T-cell (primary cell): ENCODE measurements at regions not wholly inside any gene's neighbourhood (a gene's known extent, or its start where the extent isn't known, plus 50 kb on each side); places are given as distances from the start of the nearest gene placed in this dataset.

Experiments
- ATAC-seq, 4 experiments: fragments of 200-7000 bp in 3 of 4; fragments of 150-1000 bp in 1 of 4; cut with Tn5 transposase; replicated peaks in 1 of 4; 1 replicate in 3 of 4; 2 replicates in 1 of 4; pipeline ENCODE4 v1.10.0; 2021; ENCODE audit warnings: moderate library complexity in 3 of 4, mild to moderate bottlenecking in 2 of 4, moderate number of reproducible peaks in 1 of 4
- CTCF ChIA-PET, 2 donors: fragments of 300-600 bp; sonication (Branson Sonifier 250); formaldehyde crosslinking; loops; one replicate each; lab custom pipeline; 2022; ENCODE audit warnings: antibody characterized with exemption in 2 of 2; lab: Charles Lee
- POLR2A ChIA-PET, 2 donors: fragments of 300-600 bp; sonication (Branson Sonifier 250); formaldehyde crosslinking; loops; one replicate each; lab custom pipeline; 2022; ENCODE audit warnings: antibody characterized with exemption in 2 of 2; lab: Charles Lee
- DNase-seq, 35 experiments: peaks; one replicate each; pipeline versions ENCODE4 v3.0.0 to v3.0.0-alpha.2; 2013 to 2023
- H3K27ac ChIP-seq: one replicate; pipeline ENCODE4 v1.5.1; 2013; ENCODE audit warnings: low read length
- H3K27me3 ChIP-seq, 2 experiments: replicated peaks in 1 of 2; 1 replicate in 1 of 2; 2 replicates in 1 of 2; pipeline versions ENCODE4 v1.6.1 to v1.7.0; 2013; ENCODE audit warnings: low read length in 1 of 2, mixed read lengths in 1 of 2; ENCODE audit not compliant: control insufficient read depth in 2 of 2, insufficient read depth in 2 of 2; ENCODE audit errors: extremely low read depth in 1 of 2
- H3K36me3 ChIP-seq, 2 donors: 1 replicate in 1 of 2; 2 replicates in 1 of 2; pipeline versions ENCODE4 v1.6.1 to v1.7.0; 2013; ENCODE audit warnings: low read length in 1 of 2; ENCODE audit not compliant: control insufficient read depth in 2 of 2, insufficient read depth in 1 of 2; ENCODE audit errors: extremely low read depth in 1 of 2
- H3K4me1 ChIP-seq, 2 experiments: 1 replicate in 1 of 2; 2 replicates in 1 of 2; pipeline versions ENCODE4 v1.6.1 to v1.7.0; 2013; ENCODE audit warnings: low read length in 2 of 2, mixed read lengths in 1 of 2; ENCODE audit not compliant: insufficient read depth in 2 of 2, control insufficient read depth in 1 of 2; ENCODE audit errors: extremely low read depth in 1 of 2
- H3K4me3 ChIP-seq, 2 donors: 1 replicate in 1 of 2; 2 replicates in 1 of 2; pipeline versions ENCODE4 v1.5.1 to v1.7.0; 2013; ENCODE audit warnings: mild to moderate bottlenecking in 2 of 2, low read length in 1 of 2, moderate library complexity in 1 of 2; ENCODE audit not compliant: control insufficient read depth in 1 of 2; ENCODE audit errors: extremely low read depth in 1 of 2
- H3K9me3 ChIP-seq: 2 replicates; pipeline ENCODE4 v1.7.0; 2013
- H3K27ac Mint-ChIP-seq, 2 donors: one replicate each; pipeline ENCODE4 v1.8.0; 2020 to 2021; ENCODE audit warnings: mild to moderate bottlenecking in 2 of 2, mixed read lengths in 2 of 2
- H3K27me3 Mint-ChIP-seq, 2 donors: one replicate each; pipeline ENCODE4 v1.8.0; 2021 to 2022; ENCODE audit warnings: mixed read lengths in 2 of 2
- H3K36me3 Mint-ChIP-seq: one replicate; pipeline ENCODE4 v1.8.0; 2021; ENCODE audit warnings: mixed read lengths
- H3K4me1 Mint-ChIP-seq, 3 donors: one replicate each; pipeline ENCODE4 v1.8.0; 2020 to 2022; ENCODE audit warnings: mixed read lengths in 3 of 3, mild to moderate bottlenecking in 1 of 3
- H3K4me3 Mint-ChIP-seq, 3 donors: one replicate each; pipeline ENCODE4 v1.8.0; 2020 to 2022; ENCODE audit warnings: mild to moderate bottlenecking in 3 of 3, mixed read lengths in 3 of 3, moderate library complexity in 3 of 3
- H3K9me3 Mint-ChIP-seq, 3 donors: one replicate each; pipeline ENCODE4 v1.8.0; 2020 to 2022; ENCODE audit warnings: mixed read lengths in 3 of 3
- WGBS: methylation state at CpG from one replicate; pipeline ENCODE4 v1.1.5; 2013; ENCODE audit warnings: missing lambda C conversion rate; ENCODE audit not compliant: insufficient coverage; 5-methylcytosine and 5-hydroxymethylcytosine counted together

GRCh38 chr1:204018460-204018859 is 54.5 kb upstream of the SOX13 start:
- POLR2A ChIA-PET = no interaction called here
- Mint-ChIP-seq H3K9me3 (peaks cover 0 to 5% (median 0%) of the 10 kb centered on the region in 3 donors), H3K27ac (no peak overlapping the region), H3K36me3 (no peaks in the 10 kb centered on the region), H3K4me3 (no peak overlapping the region), H3K4me1 (no peaks in the 10 kb centered on the region), H3K27me3 (peaks cover under 1 to 2% of the 10 kb centered on the region in 2 donors)
- H3K4me3 ChIP-seq = no peak overlapping the region
- 100% methylated on average over 1 of the region's 2 CpGs for WGBS
- peaks cover 0 to 1% of the 10 kb centered on the region in 2 experiments for H3K27me3 ChIP-seq
- CTCF ChIA-PET = no interaction called here
- H3K36me3 ChIP-seq = no peaks in the 10 kb centered on the region
- no peak for ATAC-seq
- DNase-seq = no peak
- H3K9me3 ChIP-seq = no peaks in the 10 kb centered on the region
- no peak overlapping the region for H3K27ac ChIP-seq
- no peaks in the 10 kb centered on the region for H3K4me1 ChIP-seq
